BLaER1 treated with 17β-estradiol and CSF1 and Interleukin-3, amounts not matched to agents 10 nM and 100 nM (cell line): ENCODE measurements at regions not wholly inside any gene's neighbourhood (a gene's known extent, or its start where the extent isn't known, plus 50 kb on each side); places are given as distances from the start of the nearest gene placed in this dataset.

Experiments used
- H3K27ac ChIP-seq, 11 experiments: shearing (Covaris generic); formaldehyde crosslinking; 2 replicates each; pipeline ENCODE4 v1.8.1; 2022
- H3K27me3 ChIP-seq, 11 experiments: shearing (Covaris generic); formaldehyde crosslinking; 2 replicates each; pipeline ENCODE4 v1.8.1; 2022
- H3K36me3 ChIP-seq, 11 experiments: shearing (Covaris generic); formaldehyde crosslinking; 2 replicates each; pipeline ENCODE4 v1.8.1; 2022
- H3K4me1 ChIP-seq, 10 experiments: shearing (Covaris generic); formaldehyde crosslinking; 2 replicates each; pipeline ENCODE4 v1.8.1; 2022
- H3K4me2 ChIP-seq, 11 experiments: shearing (Covaris generic); formaldehyde crosslinking; 2 replicates each; pipeline ENCODE4 v1.8.1; 2022
- H3K4me3 ChIP-seq, 10 experiments: shearing (Covaris generic); formaldehyde crosslinking; 2 replicates each; pipeline ENCODE4 v1.8.1; 2022
- H3K9ac ChIP-seq, 11 experiments: shearing (Covaris generic); formaldehyde crosslinking; 2 replicates each; pipeline ENCODE4 v1.8.1; 2022
- H3K9me3 ChIP-seq, 11 experiments: shearing (Covaris generic); formaldehyde crosslinking; replicated peaks in 1 of 11; 2 replicates each; pipeline ENCODE4 v1.8.1; 2022
- H4K20me1 ChIP-seq, 11 experiments: shearing (Covaris generic); formaldehyde crosslinking; 2 replicates each; pipeline ENCODE4 v1.8.1; 2022
- Cebpa-rat ChIP-seq, 11 experiments: shearing (Covaris generic); IDR thresholded peaks; 2 replicates each; pipeline ENCODE4 v1.8.1; 2022

DNA sequence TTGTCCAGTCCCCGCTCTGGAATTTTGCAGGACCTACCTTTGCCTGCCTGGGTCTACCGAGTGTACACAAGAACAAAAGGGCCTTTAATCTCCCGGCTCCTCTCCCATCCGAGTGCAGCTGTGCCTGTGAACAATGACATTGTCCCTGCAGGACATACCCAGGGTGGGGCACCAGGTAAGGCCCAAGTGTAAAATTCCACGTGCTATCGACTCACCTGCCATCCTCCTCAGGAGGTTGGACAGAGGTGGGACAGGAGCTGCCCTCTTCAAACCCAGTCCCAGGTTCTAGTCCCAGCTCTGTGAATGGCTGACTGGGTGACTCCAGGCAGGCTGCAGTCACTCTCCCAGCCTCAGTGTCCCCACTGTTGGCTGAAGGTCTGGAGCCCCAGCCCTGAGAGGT lies 159.6 kb upstream of the ALDH1B1 start:
- no peak for TF ChIP-seq Cebpa-rat (IDR thresholded peaks at IDR 0.05)
- Histone ChIP-seq H3K9ac (no peak overlapping the region), H3K4me3 (no peak overlapping the region), H3K27me3 (no peaks in the 10 kb centered on the region), H4K20me1 (no peaks in the 10 kb centered on the region), H3K27ac (no peak overlapping the region), H3K4me1 (peaks cover 7 to 35% (median 27%) of the 10 kb centered on the region in 10 experiments), H3K9me3 (no peaks in the 10 kb centered on the region), H3K4me2 (0 out of 22 replicates have a peak overlapping the region, but pooled peaks of 2 of the 11 experiments have one; percentile 9 to 21), H3K36me3 (no peaks in the 10 kb centered on the region)

DNA sequence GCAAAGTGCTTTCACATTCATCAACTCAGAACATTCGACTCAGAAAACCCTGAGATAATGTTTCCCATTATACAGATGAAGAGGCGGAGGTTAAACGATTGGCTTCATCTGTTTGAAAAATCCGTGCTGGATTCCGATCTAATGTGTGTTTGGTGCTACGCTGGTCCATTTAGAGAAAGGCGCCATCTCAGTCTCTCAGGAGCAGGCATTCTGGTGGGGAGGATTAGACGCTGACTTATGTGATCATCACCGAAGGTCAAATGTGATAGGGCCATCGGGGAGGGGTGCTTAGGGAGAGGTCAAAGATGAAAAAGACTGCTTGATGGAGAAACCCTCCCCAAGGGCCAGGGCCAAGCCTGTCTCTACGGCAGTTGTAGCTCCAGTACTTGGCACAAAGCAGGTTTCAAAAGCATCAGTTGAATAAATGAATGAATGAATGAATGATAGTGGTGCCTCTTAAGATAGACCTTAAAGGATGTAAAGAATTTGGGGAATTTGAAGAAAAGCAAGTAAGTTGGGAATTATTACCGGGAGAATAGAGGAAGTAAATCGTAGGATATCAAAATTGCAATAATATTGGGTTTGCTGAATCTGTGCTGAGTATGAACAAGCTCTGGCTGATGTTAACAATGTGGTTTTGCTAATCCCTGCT lies 160.6 kb upstream of the SHB start:
- peaks cover 23 to 61% (median 54%) of the 10 kb centered on the region in 10 experiments for H3K4me1 ChIP-seq
- H3K4me2 ChIP-seq: peak overlapping the region in 9 of 11 experiments; percentile 77 to 95 (median 89); a peak in 17 of 22 replicates
- no peak overlapping the region for H3K4me3 ChIP-seq
- no peak for TF ChIP-seq Cebpa-rat (IDR thresholded peaks at IDR 0.05)
- H3K9me3 ChIP-seq: no peaks in the 10 kb centered on the region
- no peaks in the 10 kb centered on the region for H3K27me3 ChIP-seq
- H3K9ac ChIP-seq: no peak overlapping the region
- no peak overlapping the region for H3K27ac ChIP-seq
- no peaks in the 10 kb centered on the region for H3K36me3 ChIP-seq
- H4K20me1 ChIP-seq: peaks cover 0 to 6% (median 0%) of the 10 kb centered on the region in 11 experiments; a peak in 2 of 22 replicates

DNA sequence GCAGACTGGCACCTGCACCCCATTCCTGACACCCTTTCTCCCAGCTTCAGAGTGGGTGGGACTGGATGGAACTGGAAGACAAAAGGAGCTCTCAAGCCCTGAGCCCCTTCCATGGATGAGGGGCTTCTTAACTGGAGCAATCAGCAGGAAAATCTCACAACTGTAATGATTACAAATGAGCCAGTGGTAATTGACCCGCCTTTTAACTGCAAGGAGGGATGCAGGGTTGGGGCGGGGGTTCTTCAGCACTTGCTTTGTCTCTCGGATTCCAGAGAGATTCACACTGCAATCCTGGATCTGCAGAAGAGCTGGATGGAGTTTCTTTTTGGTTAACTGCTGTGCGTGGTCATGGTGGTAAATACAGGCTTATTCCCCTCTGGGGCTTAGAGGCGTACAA lies 160.1 kb upstream of the SHB start:
- Histone ChIP-seq H3K27me3 (no peaks in the 10 kb centered on the region), H3K36me3 (no peaks in the 10 kb centered on the region), H3K9me3 (no peaks in the 10 kb centered on the region), H3K27ac (no peak overlapping the region), H3K4me1 (peaks cover 23 to 61% (median 52%) of the 10 kb centered on the region in 10 experiments), H4K20me1 (peaks cover 0 to 6% (median 0%) of the 10 kb centered on the region in 11 experiments; a peak in 2 of 22 replicates), H3K4me2 (peak overlapping the region in 9 of 11 experiments; percentile 77 to 95 (median 89); a peak in 18 of 22 replicates), H3K4me3 (no peak overlapping the region), H3K9ac (no peak overlapping the region)
- no peak for TF ChIP-seq Cebpa-rat (IDR thresholded peaks at IDR 0.05)

DNA sequence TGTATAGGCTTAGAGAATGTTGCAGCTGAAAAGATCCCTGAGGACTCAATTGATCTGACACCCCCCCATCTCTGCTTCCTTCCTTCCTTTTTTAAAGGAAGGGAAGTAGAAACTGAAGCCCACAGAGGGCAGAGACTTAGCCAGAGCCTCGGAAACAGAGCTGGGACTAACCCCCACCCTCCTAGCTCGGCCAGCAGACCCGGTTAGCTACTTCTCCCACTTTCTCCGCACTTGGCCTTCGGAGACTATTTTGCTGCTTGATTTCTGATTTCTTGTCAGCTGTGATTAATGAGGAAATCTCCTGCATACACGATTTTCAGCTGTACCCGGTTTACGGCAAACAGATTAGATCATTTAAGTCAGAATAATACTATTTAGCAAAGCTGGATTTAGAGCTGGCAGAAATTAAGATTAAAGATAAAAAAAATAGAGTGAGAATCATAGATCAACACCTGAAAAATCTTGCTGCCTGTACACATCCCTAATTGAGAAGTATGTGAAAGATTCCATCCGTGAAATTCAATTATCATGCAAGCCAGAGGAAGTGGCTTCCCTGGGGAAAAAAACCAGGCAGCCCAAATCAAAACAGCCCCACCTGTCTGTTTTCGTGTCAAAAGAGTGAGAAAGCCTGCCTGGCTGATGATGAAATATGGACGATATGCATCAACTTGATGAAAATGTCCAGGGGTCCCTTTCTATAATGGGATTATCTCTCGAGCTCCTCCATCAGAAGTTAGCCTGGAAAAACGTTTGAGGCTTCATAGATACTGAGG lies 159.5 kb upstream of the SHB start:
- H3K9me3 ChIP-seq: no peaks in the 10 kb centered on the region
- peak overlapping the region in 4 of 11 experiments; percentile 52 to 64 (median 58); a peak in 6 of 22 replicates for H3K27ac ChIP-seq
- H3K4me1 ChIP-seq: peaks cover 23 to 59% (median 52%) of the 10 kb centered on the region in 10 experiments
- H4K20me1 ChIP-seq: peaks cover 0 to 6% (median 0%) of the 10 kb centered on the region in 11 experiments; a peak in 2 of 22 replicates
- H3K4me2 ChIP-seq: peak overlapping the region; percentile 77 to 95 (median 91)
- no peak for TF ChIP-seq Cebpa-rat (IDR thresholded peaks at IDR 0.05)
- H3K4me3 ChIP-seq: peak overlapping the region in 1 of 10 experiments; percentile 7; a peak in 1 of 20 replicates
- H3K36me3 ChIP-seq: no peaks in the 10 kb centered on the region
- 0 out of 22 replicates have a peak overlapping the region, but pooled peaks of 1 of the 11 experiments have one; percentile 3 for H3K9ac ChIP-seq
- no peaks in the 10 kb centered on the region for H3K27me3 ChIP-seq

DNA sequence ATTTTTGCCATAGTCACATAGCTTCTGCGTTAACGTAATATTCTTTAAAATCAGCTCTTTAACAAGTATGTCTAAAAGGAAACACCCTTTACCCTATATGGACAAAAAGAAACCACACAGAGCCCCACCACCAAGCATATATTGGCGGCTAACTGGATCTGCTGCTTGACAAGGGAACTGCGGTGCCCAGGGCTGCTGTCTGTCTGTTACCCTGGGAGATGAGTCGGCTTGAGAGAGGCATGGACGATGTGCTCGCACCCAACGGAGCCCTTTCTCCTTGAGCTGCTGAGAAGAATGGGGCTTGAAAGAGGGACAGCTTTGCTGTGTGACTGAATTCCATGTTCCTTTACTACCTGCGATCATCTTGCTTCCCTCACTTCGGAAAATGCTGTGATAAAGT lies 158.6 kb upstream of the SHB start:
- Histone ChIP-seq H3K4me2 (peak overlapping the region; percentile 77 to 95 (median 91)), H3K9me3 (no peaks in the 10 kb centered on the region), H3K36me3 (no peaks in the 10 kb centered on the region), H4K20me1 (peaks cover 0 to 6% (median 0%) of the 10 kb centered on the region in 11 experiments; a peak in 2 of 22 replicates), H3K27ac (peak overlapping the region in 9 of 11 experiments; percentile 38 to 66 (median 56); a peak in 15 of 22 replicates), H3K9ac (peak overlapping the region in 9 of 11 experiments; percentile 12 to 51 (median 35); a peak in 8 of 22 replicates), H3K4me1 (peaks cover 23 to 57% (median 52%) of the 10 kb centered on the region in 10 experiments), H3K27me3 (no peaks in the 10 kb centered on the region), H3K4me3 (peak overlapping the region in 7 of 10 experiments; percentile 18 to 60 (median 47); a peak in 7 of 20 replicates)
- no peak for TF ChIP-seq Cebpa-rat (IDR thresholded peaks at IDR 0.05)

DNA sequence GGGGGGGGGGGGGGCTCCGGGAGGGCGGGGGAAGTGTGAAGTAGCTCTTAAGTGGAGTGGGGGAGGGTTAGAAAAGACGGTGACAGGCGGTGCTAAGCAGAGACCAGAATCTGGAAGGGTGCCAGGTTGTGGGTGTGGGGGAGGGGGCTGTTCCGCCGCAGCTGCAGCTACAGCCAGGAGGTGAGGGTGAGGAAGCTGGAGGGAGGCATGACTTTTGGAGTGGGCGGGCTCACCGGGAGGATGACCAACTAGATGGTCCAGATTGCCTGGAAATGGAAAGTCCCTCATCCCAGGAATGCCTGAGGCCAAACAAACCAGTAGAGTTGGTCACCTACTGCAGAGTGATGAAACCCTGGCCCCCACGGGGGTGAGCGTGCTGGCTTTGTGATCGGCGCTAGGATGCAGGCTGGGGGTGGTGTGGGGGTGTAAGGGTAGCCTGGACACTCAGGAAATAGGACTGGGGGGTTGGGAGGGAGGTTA lies 158.1 kb upstream of the SHB start:
- Histone ChIP-seq H3K36me3 (no peaks in the 10 kb centered on the region), H3K27ac (peak overlapping the region in 9 of 11 experiments; percentile 38 to 66 (median 56); a peak in 15 of 22 replicates), H3K9me3 (no peaks in the 10 kb centered on the region), H3K4me3 (peak overlapping the region in 8 of 10 experiments; percentile 18 to 60 (median 44); a peak in 12 of 20 replicates), H3K4me2 (peak overlapping the region; percentile 77 to 95 (median 91)), H4K20me1 (peaks cover 0 to 6% (median 0%) of the 10 kb centered on the region in 11 experiments; a peak in 2 of 22 replicates), H3K9ac (peak overlapping the region in 9 of 11 experiments; percentile 12 to 51 (median 35); a peak in 10 of 22 replicates), H3K4me1 (peaks cover 23 to 57% (median 52%) of the 10 kb centered on the region in 10 experiments), H3K27me3 (no peaks in the 10 kb centered on the region)
- TF ChIP-seq Cebpa-rat (IDR thresholded peaks at IDR 0.05): 0 out of 22 replicates have a peak, but pooled peaks of 1 of the 11 experiments have one; percentile 7

DNA sequence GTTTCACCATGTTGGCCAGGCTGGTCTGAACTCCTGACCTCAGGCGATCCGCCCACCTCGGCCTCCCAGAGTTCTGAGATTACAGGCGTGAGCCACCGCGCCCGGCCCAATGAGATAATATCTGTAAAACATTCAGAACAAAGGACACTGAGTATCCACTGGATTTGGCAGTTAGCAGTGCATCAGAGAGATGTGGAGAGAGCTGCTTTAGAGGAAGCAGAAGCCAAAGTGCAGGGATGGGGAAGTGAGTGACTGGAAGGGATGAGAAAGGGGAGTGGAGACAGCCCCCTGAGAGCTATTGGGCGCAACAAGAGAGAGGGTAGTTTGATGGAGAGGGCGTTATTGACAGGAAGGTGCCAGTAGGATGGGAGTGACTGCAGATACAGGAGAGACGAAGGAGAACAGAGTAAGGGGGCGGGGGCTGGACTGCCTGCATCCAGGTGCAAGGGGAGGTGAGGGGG lies 157.5 kb upstream of the SHB start:
- H3K9me3 ChIP-seq: no peaks in the 10 kb centered on the region
- H3K27me3 ChIP-seq: no peaks in the 10 kb centered on the region
- no peak for TF ChIP-seq Cebpa-rat (IDR thresholded peaks at IDR 0.05)
- peak overlapping the region; percentile 51 to 93 (median 73); a peak in 21 of 22 replicates for H3K4me2 ChIP-seq
- H3K36me3 ChIP-seq: no peaks in the 10 kb centered on the region
- H3K4me1 ChIP-seq: peaks cover 23 to 57% (median 52%) of the 10 kb centered on the region in 10 experiments
- peaks cover 0 to 6% (median 0%) of the 10 kb centered on the region in 11 experiments; a peak in 2 of 22 replicates for H4K20me1 ChIP-seq
- H3K27ac ChIP-seq: peak overlapping the region in 5 of 11 experiments; percentile 22 to 60 (median 30); a peak in 5 of 22 replicates
- peak overlapping the region in 2 of 11 experiments; percentile 2 to 15; a peak in 1 of 22 replicates for H3K9ac ChIP-seq
- H3K4me3 ChIP-seq: 0 out of 20 replicates have a peak overlapping the region, but pooled peaks of 1 of the 10 experiments have one; percentile 11

DNA sequence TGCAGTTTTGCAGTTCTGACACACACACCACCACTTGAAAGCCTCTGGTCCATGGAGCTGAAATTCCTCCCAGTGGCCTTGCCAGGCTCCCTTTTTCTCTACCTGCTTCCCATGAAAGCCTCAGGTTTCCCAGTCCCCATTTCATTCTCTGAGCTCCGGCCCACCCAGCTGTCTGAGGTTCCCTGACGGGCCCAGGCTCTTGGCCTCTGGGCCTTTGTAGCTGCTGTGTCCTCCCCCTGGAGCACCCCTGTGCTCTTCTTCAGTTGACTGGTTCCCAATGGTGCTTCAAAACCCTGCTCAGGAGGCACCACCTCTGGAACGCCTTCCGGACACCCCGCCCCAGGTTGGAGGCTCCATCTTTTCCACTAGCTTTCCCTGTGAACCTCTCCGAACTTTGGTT lies 155.9 kb upstream of the SHB start:
- no peak for TF ChIP-seq Cebpa-rat (IDR thresholded peaks at IDR 0.05)
- H3K9ac ChIP-seq: no peak overlapping the region
- no peak overlapping the region for H3K4me3 ChIP-seq
- H3K36me3 ChIP-seq: no peaks in the 10 kb centered on the region
- H4K20me1 ChIP-seq: peaks cover 0 to 6% (median 0%) of the 10 kb centered on the region in 11 experiments; a peak in 2 of 22 replicates
- H3K4me2 ChIP-seq: peak overlapping the region in 9 of 11 experiments; percentile 41 to 82 (median 73); a peak in 17 of 22 replicates
- peaks cover 23 to 57% (median 52%) of the 10 kb centered on the region in 10 experiments for H3K4me1 ChIP-seq
- peaks cover 0 to 6% (median 0%) of the 10 kb centered on the region in 11 experiments; a peak in 2 of 22 replicates for H3K9me3 ChIP-seq
- no peaks in the 10 kb centered on the region for H3K27me3 ChIP-seq
- H3K27ac ChIP-seq: no peak overlapping the region
